ENCODE measurements at regions not wholly inside any gene's neighbourhood (a gene's known extent, or its start where the extent isn't known, plus 50 kb on each side); places are given as distances from the start of the nearest gene placed in this dataset.

DNA sequence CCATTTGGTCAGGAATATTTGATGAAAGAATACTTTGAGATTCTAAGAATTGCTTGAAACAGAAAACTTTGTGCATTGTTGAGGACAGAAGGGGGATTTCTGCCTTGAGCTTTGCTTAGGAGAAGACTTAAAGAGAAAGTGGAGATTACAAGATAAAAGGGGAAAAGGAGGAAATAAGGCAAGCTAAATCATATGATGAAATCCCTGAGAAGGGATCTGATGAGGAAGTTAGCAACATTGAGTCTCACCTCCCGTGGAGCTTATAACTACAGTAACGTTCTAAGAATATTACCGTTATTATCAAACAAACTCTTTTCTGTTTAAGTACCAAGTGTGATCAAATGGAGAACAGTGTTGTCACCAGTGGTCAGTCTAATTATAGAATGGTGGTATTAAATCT lies 414.7 kb upstream of the NAALADL2 start:
- TF ChIP-seq, protein P1, sequence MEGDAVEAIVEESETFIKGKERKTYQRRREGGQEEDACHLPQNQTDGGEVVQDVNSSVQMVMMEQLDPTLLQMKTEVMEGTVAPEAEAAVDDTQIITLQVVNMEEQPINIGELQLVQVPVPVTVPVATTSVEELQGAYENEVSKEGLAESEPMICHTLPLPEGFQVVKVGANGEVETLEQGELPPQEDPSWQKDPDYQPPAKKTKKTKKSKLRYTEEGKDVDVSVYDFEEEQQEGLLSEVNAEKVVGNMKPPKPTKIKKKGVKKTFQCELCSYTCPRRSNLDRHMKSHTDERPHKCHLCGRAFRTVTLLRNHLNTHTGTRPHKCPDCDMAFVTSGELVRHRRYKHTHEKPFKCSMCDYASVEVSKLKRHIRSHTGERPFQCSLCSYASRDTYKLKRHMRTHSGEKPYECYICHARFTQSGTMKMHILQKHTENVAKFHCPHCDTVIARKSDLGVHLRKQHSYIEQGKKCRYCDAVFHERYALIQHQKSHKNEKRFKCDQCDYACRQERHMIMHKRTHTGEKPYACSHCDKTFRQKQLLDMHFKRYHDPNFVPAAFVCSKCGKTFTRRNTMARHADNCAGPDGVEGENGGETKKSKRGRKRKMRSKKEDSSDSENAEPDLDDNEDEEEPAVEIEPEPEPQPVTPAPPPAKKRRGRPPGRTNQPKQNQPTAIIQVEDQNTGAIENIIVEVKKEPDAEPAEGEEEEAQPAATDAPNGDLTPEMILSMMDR (IDR thresholded peaks at IDR 0.05; ENCODE audit: borderline replicate concordance, control extremely low read depth, extremely low read depth, insufficient read depth, missing control alignments) = no peak
- DNase-seq (ENCODE audit: low spot score) = no peak
- in situ Hi-C loops (cut with MboI; ENCODE audit: low sequenced_read_pairs, unreplicated experiment) = no loop called here

DNA sequence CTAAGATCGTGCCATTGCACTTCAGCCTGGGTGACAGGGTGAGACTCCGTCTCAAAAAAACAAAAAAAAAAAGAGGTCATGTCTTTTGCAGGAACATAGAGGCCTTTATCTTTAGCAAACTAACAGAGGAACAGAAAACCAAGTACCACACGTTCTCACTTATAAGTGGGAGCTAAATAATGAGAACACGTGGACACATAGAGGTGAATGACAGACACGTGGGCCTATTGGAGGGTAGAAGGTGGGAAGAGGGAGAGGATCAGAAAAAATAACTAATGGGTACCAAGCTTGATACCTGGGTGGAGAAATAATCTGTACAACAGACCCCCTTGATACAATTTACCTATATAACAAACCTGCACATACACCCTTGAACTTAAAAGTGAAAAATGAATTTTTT lies 401.4 kb upstream of the NAALADL2 start:
- no peak for DNase-seq (ENCODE audit: low spot score)
- in situ Hi-C loops (cut with MboI; ENCODE audit: low sequenced_read_pairs, unreplicated experiment) = no loop called here

DNA sequence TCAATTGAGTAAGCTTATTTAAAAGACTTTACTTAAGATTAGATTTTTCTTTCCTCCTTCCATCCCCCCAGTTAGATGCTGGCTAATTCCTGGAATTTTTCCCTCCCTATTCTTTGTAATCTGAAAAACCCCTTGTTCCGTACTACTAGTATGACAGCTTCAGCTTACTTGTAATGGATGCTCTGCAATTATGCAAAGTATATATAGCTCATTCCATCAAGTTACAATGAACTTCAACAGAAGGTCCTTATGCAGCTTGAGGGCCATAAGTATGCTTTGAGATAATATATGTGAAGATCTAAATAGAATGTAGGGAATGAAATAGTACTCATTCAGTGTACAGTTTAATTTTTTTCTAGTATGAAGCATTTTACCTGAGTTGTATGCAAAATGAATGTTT lies 398.3 kb upstream of the NAALADL2 start:
- in situ Hi-C loops (cut with MboI; ENCODE audit: low sequenced_read_pairs, unreplicated experiment) = no loop called here
- TF ChIP-seq, protein P1 (IDR thresholded peaks at IDR 0.05; ENCODE audit: borderline replicate concordance, control extremely low read depth, extremely low read depth, insufficient read depth, missing control alignments) = no peak
- no peak for DNase-seq (ENCODE audit: low spot score)

More for the DNA sequence above, 401.4 kb upstream of the NAALADL2 start:
- TF ChIP-seq, protein P1 (IDR thresholded peaks at IDR 0.05; ENCODE audit: borderline replicate concordance, control extremely low read depth, extremely low read depth, insufficient read depth, missing control alignments) = no peak

DNA sequence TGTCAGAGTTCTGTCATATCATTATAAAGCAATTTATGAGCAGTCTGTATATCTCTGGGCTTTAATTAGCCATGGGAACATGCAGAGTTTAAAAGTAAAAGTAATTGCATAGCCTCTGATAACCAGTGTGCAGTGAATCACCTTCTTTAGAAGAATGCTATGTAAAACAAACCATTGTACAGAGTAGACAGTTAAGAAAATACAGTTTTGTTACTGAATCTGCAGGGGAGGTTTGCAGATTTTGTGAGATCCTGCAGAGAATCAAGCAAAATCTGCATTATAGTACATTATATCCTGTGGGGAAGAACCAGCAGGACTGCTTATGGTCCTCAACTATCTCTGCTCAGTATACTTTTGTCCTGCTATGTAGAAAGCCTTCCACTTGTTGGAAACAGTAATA lies 396.2 kb upstream of the NAALADL2 start:
- in situ Hi-C loops (cut with MboI; ENCODE audit: low sequenced_read_pairs, unreplicated experiment) = no loop called here
- DNase-seq (ENCODE audit: low spot score) = no peak
- TF ChIP-seq, protein P1 (IDR thresholded peaks at IDR 0.05; ENCODE audit: borderline replicate concordance, control extremely low read depth, extremely low read depth, insufficient read depth, missing control alignments) = no peak

DNA sequence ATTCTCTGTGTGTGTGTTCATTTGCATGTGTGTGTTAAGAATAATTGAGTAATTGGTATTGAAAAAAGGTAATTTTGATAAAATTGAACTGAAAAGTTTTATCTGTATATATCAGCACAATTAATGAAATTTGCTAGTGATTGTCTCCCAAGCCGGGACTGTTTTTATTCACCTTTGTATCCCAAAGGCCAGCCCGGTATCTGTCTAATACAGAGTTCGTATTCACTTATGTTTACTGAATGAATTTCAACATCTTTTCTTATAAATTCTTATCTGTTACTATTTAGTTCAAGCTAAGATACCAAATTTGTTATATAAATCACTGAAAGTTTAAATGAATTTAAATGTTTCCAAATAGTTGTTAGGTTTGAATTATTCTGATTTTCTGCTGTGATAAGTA lies 394.0 kb upstream of the NAALADL2 start:
- DNase-seq (ENCODE audit: low spot score) = no peak
- in situ Hi-C loops (cut with MboI; ENCODE audit: low sequenced_read_pairs, unreplicated experiment) = no loop called here
- TF ChIP-seq, protein P1 (IDR thresholded peaks at IDR 0.05; ENCODE audit: borderline replicate concordance, control extremely low read depth, extremely low read depth, insufficient read depth, missing control alignments) = no peak

DNA sequence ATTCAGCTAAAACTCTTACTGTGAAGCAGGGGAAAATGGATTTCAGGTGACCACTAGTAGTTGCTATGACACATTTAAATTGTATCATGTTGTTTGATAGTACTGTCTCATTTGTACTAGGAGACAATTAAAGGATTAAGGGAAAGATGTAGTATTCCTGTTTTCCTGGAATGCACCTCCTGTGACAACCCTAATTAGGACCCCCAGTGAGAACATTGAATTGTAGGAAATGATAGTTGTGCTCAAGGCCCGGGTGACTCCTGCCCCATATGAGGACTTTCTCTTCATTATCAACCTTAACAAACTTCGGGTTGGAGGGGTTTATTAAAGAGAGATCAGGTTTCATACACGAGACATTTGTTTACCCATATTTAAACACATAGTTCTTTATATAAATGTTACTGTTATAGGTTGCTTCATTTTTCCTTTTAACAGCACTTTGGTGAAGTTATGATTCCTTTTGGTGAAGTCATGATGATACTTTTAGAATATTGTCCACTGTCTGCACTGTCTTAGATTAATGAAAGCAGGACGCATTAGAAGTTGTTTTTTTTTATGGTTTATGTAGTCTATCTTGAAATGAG lies 392.6 kb upstream of the NAALADL2 start:
- in situ Hi-C loops (cut with MboI; ENCODE audit: low sequenced_read_pairs, unreplicated experiment) = no loop called here
- TF ChIP-seq, protein P1 (IDR thresholded peaks at IDR 0.05; ENCODE audit: borderline replicate concordance, control extremely low read depth, extremely low read depth, insufficient read depth, missing control alignments) = no peak
- no peak for DNase-seq (ENCODE audit: low spot score)
